ENCODE measurements at regions not wholly inside any gene's neighbourhood (a gene's known extent, or its start where the extent isn't known, plus 50 kb on each side); places are given as distances from the start of the nearest gene placed in this dataset.

GRCh38 chr6:164534070-164534766 is 775.2 kb downstream of the C6orf118 start:
- Histone ChIP-seq H3K9ac (no peak overlapping the region), H3K27ac (no peak overlapping the region), H3K36me3 (ENCODE audit: insufficient read depth) (no peaks in the 10 kb centered on the region), H4K20me1 (ENCODE audit: insufficient read depth) (no peaks in the 10 kb centered on the region), H3K27me3 (ENCODE audit: insufficient read depth, low read depth) (no peaks in the 10 kb centered on the region), H2AFZ (ENCODE audit: low read depth) (no peak overlapping the region), H3K4me1 (ENCODE audit: low read depth, poor library complexity, severe bottlenecking) (no peaks in the 10 kb centered on the region), H3K79me2 (ENCODE audit: insufficient read depth, low read depth) (no peaks in the 10 kb centered on the region), H3K4me2 (no peak overlapping the region), H3K4me3 (IDR thresholded peaks at IDR 0.05; ENCODE audit: insufficient read depth, low read depth, low read length) (no peak overlapping the region)
- TF ChIP-seq CTCF (conservative IDR thresholded peaks at IDR 0.05; ENCODE audit: low read depth, low read length): no peak

- H3K4me3 ChIP-seq (IDR thresholded peaks at IDR 0.05; ENCODE audit: insufficient read depth, low read depth, low read length): no peak overlapping the region
- TF ChIP-seq CTCF (conservative IDR thresholded peaks at IDR 0.05; ENCODE audit: low read depth, low read length): no peak
- H3K4me1 ChIP-seq (ENCODE audit: low read depth, poor library complexity, severe bottlenecking): no peaks in the 10 kb centered on the region
- H4K20me1 ChIP-seq (ENCODE audit: insufficient read depth): no peaks in the 10 kb centered on the region
- H3K9ac ChIP-seq: no peak overlapping the region
- H3K36me3 ChIP-seq (ENCODE audit: insufficient read depth): no peaks in the 10 kb centered on the region
- H3K4me2 ChIP-seq: no peak overlapping the region
- no peak overlapping the region for H2AFZ ChIP-seq (ENCODE audit: low read depth)
- no peaks in the 10 kb centered on the region for H3K79me2 ChIP-seq (ENCODE audit: insufficient read depth, low read depth)
- no peaks in the 10 kb centered on the region for H3K27me3 ChIP-seq (ENCODE audit: insufficient read depth, low read depth)
- H3K27ac ChIP-seq: no peak overlapping the region
Measured at GRCh38 chr6:164533045-164533362, 776.4 kb downstream of the C6orf118 start.

DNA sequence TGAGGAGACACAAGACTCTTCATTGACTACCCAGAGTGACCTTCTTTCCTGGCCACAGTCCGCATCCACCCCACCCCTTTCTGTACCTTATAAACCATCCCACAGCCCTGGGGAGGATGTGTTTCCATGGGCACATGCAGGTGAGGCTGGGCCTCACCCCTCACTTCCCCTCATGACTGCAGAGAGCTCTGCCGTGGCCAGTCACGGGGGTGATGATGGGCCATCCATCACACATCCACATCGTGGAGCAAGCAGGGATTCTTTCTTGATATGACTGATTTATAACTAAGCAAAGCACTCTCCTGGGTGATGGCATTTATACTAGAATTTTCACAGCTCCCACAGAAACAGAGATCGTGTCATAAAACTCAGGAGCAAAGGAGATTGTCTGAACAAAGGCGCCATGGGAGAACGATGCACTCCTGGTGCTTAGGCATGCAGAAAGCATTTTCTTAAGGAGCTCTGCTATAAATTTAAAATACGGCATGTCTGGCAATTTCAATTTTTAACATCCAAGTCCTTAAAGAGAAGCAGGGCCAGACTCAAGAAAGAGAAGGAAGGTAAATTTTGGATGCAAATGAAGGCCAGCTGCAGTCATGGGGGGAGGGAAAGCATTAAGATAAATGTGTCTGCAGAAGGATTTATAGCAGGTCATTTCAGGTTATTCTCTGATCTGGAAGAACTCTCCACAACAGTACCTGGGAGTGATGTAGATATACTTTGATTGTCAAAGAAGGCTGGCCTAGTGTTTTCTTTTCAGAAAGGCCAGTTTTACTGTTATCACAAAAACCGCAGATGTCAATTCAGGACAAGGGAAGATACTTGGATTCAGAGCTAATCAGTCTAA is 777.0 kb downstream of the C6orf118 start:
- no peak for TF ChIP-seq CTCF (conservative IDR thresholded peaks at IDR 0.05; ENCODE audit: low read depth, low read length)
- Histone ChIP-seq H3K27ac (no peak overlapping the region), H3K79me2 (ENCODE audit: insufficient read depth, low read depth) (no peaks in the 10 kb centered on the region), H3K9ac (no peak overlapping the region), H2AFZ (ENCODE audit: low read depth) (no peak overlapping the region), H3K4me2 (no peak overlapping the region), H3K4me3 (IDR thresholded peaks at IDR 0.05; ENCODE audit: insufficient read depth, low read depth, low read length) (no peak overlapping the region), H3K36me3 (ENCODE audit: insufficient read depth) (no peaks in the 10 kb centered on the region), H3K4me1 (ENCODE audit: low read depth, poor library complexity, severe bottlenecking) (no peaks in the 10 kb centered on the region), H4K20me1 (ENCODE audit: insufficient read depth) (no peaks in the 10 kb centered on the region), H3K27me3 (ENCODE audit: insufficient read depth, low read depth) (no peaks in the 10 kb centered on the region)

DNA sequence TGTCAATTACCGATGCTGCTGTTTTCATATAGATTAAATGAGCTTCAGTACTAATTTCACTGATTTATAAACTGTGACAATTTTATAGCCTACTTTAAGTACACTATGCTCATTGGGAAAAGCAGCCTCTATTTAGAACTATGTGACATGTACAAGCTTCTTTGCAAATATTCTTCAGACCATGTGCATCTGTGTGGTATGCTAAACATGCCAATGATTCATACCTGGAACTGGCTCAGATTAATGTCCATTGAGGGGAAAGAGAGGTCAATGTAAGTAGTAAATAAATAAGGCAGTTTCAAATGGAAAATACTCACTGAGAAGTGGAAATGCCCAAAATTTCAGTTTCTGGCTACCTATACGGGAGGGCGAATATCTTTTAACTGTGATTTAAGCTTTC is 777.7 kb downstream of the C6orf118 start:
- TF ChIP-seq CTCF (conservative IDR thresholded peaks at IDR 0.05; ENCODE audit: low read depth, low read length): no peak
- Histone ChIP-seq H3K4me1 (ENCODE audit: low read depth, poor library complexity, severe bottlenecking) (no peaks in the 10 kb centered on the region), H2AFZ (ENCODE audit: low read depth) (no peak overlapping the region), H3K27me3 (ENCODE audit: insufficient read depth, low read depth) (no peaks in the 10 kb centered on the region), H3K4me3 (IDR thresholded peaks at IDR 0.05; ENCODE audit: insufficient read depth, low read depth, low read length) (no peak overlapping the region), H3K36me3 (ENCODE audit: insufficient read depth) (no peaks in the 10 kb centered on the region), H3K79me2 (ENCODE audit: insufficient read depth, low read depth) (no peaks in the 10 kb centered on the region), H3K9ac (no peak overlapping the region), H3K27ac (no peak overlapping the region), H3K4me2 (no peak overlapping the region), H4K20me1 (ENCODE audit: insufficient read depth) (no peaks in the 10 kb centered on the region)
